ENCODE measurements at regions not wholly inside any gene's neighbourhood (a gene's known extent, or its start where the extent isn't known, plus 50 kb on each side); places are given as distances from the start of the nearest gene placed in this dataset.

DNA sequence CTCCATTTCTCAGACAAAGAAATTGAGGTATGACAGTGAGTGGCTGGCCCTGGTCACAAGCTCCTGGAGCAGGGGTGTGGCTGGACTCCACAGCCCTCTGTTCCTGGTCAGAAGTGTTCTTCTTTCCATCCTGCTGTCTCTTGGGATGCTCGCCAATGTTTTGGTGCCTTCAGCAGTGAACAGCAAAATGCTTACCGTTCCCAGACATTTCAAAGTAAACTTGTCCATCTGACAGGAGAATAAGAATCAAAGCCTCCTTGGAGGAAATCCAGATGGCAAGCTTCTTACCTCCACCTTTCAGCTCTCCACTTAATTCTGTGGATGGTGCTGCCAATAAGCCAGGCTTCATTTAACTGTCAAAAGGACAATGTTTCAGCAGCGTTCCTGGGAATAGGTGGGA, 954.1 kb downstream of the UQCRFS1 start:
- Histone ChIP-seq H4K91ac (ENCODE audit: insufficient read length, low read depth, low read length) (no peak overlapping the region), H2BK12ac (ENCODE audit: insufficient read length, low read depth, low read length) (no peak overlapping the region), H3K14ac (ENCODE audit: insufficient read depth, low read length) (no peak overlapping the region), H3K4me1 (ENCODE audit: insufficient read depth, low read length) (no peaks in the 10 kb centered on the region; the same call in 1 of the 2 replicates), H3K56ac (ENCODE audit: insufficient read length, low read depth, low read length) (no peak overlapping the region), H3K9ac (ENCODE audit: extremely low read depth, insufficient read length, low read length) (no peak overlapping the region), H2BK20ac (ENCODE audit: low read depth, low read length, poor library complexity, severe bottlenecking) (no peak overlapping the region), H3K27ac (ENCODE audit: insufficient read length, low read depth, low read length) (no peak overlapping the region), H3K79me1 (ENCODE audit: insufficient read depth, low read depth, low read length, poor library complexity, severe bottlenecking) (no peaks in the 10 kb centered on the region), H2AFZ (ENCODE audit: low read length) (no peak overlapping the region), H3K4ac (ENCODE audit: low read depth, low read length) (no peak overlapping the region), H2AK5ac (ENCODE audit: insufficient read length, low read length) (no peak overlapping the region), H3T11ph (ENCODE audit: low read length) (no peak overlapping the region), H2BK15ac (ENCODE audit: low read depth, low read length) (no peak overlapping the region), H3K79me2 (ENCODE audit: insufficient read depth, low read length) (no peaks in the 10 kb centered on the region), H3K18ac (ENCODE audit: insufficient read length, low read depth, low read length) (no peak overlapping the region), H2BK5ac (ENCODE audit: insufficient read length, low read length) (no peak overlapping the region), H4K8ac (replicated peaks; ENCODE audit: insufficient read length, low read depth, low read length) (no peak overlapping the region), H4K20me1 (ENCODE audit: control insufficient read depth, insufficient read depth, insufficient read length) (no peaks in the 10 kb centered on the region), H2BK120ac (ENCODE audit: low read depth, low read length, poor library complexity, severe bottlenecking) (no peak overlapping the region), H3K27me3 (ENCODE audit: insufficient read depth, low read length) (no peaks in the 10 kb centered on the region), H3K4me2 (ENCODE audit: insufficient read depth, insufficient read length, low read length) (no peak overlapping the region), H3K23me2 (ENCODE audit: insufficient read length, low read depth, low read length, poor library complexity, severe bottlenecking) (no peaks in the 10 kb centered on the region), H4K5ac (ENCODE audit: insufficient read length, low read depth, low read length) (no peak overlapping the region), H3K23ac (ENCODE audit: insufficient read length, low read depth, low read length) (no peak overlapping the region), H3K9me3 (ENCODE audit: control insufficient read depth, low read depth, low read length) (no peaks in the 10 kb centered on the region)
- Mint-ChIP-seq H3K36me3 (ENCODE audit: insufficient read depth in 1 of 3, low read depth in 3 of 3) (no peaks in the 10 kb centered on the region), H3K4me1 (peaks cover 12 to 13% of the 10 kb centered on the region in 2 experiments), H3K9me3 (peaks cover 3% of the 10 kb centered on the region in 2 experiments; a peak in 3 of 5 replicates), H3K27me3 (ENCODE audit: low read depth) (no peaks in the 10 kb centered on the region; the same call in 1 of the 2 replicates), H3K4me3 (no peak overlapping the region), H3K27ac (no peak overlapping the region; a peak in 1 of 7 replicates)
- TF ChIP-seq, protein P1, sequence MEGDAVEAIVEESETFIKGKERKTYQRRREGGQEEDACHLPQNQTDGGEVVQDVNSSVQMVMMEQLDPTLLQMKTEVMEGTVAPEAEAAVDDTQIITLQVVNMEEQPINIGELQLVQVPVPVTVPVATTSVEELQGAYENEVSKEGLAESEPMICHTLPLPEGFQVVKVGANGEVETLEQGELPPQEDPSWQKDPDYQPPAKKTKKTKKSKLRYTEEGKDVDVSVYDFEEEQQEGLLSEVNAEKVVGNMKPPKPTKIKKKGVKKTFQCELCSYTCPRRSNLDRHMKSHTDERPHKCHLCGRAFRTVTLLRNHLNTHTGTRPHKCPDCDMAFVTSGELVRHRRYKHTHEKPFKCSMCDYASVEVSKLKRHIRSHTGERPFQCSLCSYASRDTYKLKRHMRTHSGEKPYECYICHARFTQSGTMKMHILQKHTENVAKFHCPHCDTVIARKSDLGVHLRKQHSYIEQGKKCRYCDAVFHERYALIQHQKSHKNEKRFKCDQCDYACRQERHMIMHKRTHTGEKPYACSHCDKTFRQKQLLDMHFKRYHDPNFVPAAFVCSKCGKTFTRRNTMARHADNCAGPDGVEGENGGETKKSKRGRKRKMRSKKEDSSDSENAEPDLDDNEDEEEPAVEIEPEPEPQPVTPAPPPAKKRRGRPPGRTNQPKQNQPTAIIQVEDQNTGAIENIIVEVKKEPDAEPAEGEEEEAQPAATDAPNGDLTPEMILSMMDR (conservative IDR thresholded peaks at IDR 0.05), result no peak
- no peak for DNase-seq
- WGBS (ENCODE audit: extremely low coverage, insufficient read length, low lambda C conversion rate), result no CpG with 5 or more reads among the region's 3 CpGs
